OCI-LY7 (cell line): ENCODE measurements at regions not wholly inside any gene's neighbourhood (a gene's known extent, or its start where the extent isn't known, plus 50 kb on each side); places are given as distances from the start of the nearest gene placed in this dataset.

Source experiments
- BruUV-seq: library from RNA; stranded (reverse); fragments of 400-500 nt; replicated peaks from 2 replicates; lab custom pipeline; 2021; lab: Mats Ljungman, UMichigan
- CTCF ChIA-PET: fragments of 300-600 bp; sonication (Branson Sonifier 250); formaldehyde crosslinking; loops from one replicate; lab custom pipeline; 2022; ENCODE audit warnings: antibody characterized with exemption; ENCODE audit not compliant: unreplicated experiment; lab: Charles Lee
- POLR2A ChIA-PET: fragments of 300-600 bp; sonication (Branson Sonifier 250); formaldehyde crosslinking; loops from one replicate; lab custom pipeline; 2022; ENCODE audit warnings: antibody characterized with exemption; lab: Charles Lee
- DNase-seq: peaks from one replicate; pipeline ENCODE4 v3.0.0-alpha.2; 2015; ENCODE audit warnings: low spot score
- H2AFZ ChIP-seq: fragments of 200-600 bp; sonication (generic), shearing (Covaris generic); 2 replicates; pipeline ENCODE4 v1.6.1; 2014; ENCODE audit warnings: mild to moderate bottlenecking, antibody characterized with exemption, low read length, moderate library complexity
- H3K27ac ChIP-seq: fragments of 200-600 bp; sonication (generic); 2 replicates; pipeline ENCODE4 v1.5.1; 2014; ENCODE audit warnings: mixed run types, low read depth, mild to moderate bottlenecking, moderate library complexity, low read length, inconsistent platforms; ENCODE audit not compliant: poor library complexity, severe bottlenecking
- H3K36me3 ChIP-seq: fragments of 200-600 bp; sonication (generic); 2 replicates; pipeline ENCODE4 v1.6.1; 2014; ENCODE audit warnings: mild to moderate bottlenecking, antibody characterized with exemption, low read length, moderate library complexity, mixed read lengths; ENCODE audit not compliant: insufficient read depth
- H3K4me1 ChIP-seq: fragments of 200-600 bp; sonication (generic); 2 replicates; pipeline ENCODE4 v1.5.1; 2014; ENCODE audit warnings: mild to moderate bottlenecking, low read length; ENCODE audit not compliant: insufficient read depth, poor library complexity, severe bottlenecking
- H3K4me2 ChIP-seq: fragments of 200-600 bp; sonication (generic); 2 replicates; pipeline ENCODE4 v1.6.1; 2014; ENCODE audit warnings: mild to moderate bottlenecking, low read length
- H3K4me3 ChIP-seq: fragments of 200-600 bp; sonication (generic); 2 replicates; pipeline ENCODE4 v1.5.1; 2014; ENCODE audit warnings: mild to moderate bottlenecking, low read depth, low read length; ENCODE audit not compliant: poor library complexity, severe bottlenecking
- H3K79me2 ChIP-seq: fragments of 200-600 bp; sonication (generic); 2 replicates; pipeline ENCODE4 v1.6.1; 2016; ENCODE audit warnings: low read depth, mild to moderate bottlenecking, low read length, moderate library complexity, mixed read lengths; ENCODE audit not compliant: insufficient read depth
- H3K9me2 ChIP-seq: fragments of 200-600 bp; sonication (generic); 2 replicates; pipeline ENCODE4 v1.6.1; 2016; ENCODE audit warnings: mild to moderate bottlenecking, low read length, mixed read lengths; ENCODE audit not compliant: insufficient read depth
- H3K9me3 ChIP-seq: fragments of 200-600 bp; sonication (generic); 2 replicates; pipeline ENCODE4 v1.6.1; 2014; ENCODE audit warnings: mild to moderate bottlenecking, mixed run types, low read length, mixed read lengths
- H4K20me1 ChIP-seq: fragments of 200-600 bp; sonication (generic); 2 replicates; pipeline ENCODE4 v1.6.1; 2014; ENCODE audit warnings: mild to moderate bottlenecking, antibody characterized with exemption, low read length, moderate library complexity, mixed read lengths; ENCODE audit not compliant: insufficient read depth
- EZH2phosphoT487 ChIP-seq: fragments of 200-600 bp; sonication (generic); IDR thresholded peaks from 2 replicates; pipeline ENCODE4 v1.6.1; 2018; ENCODE audit warnings: low read depth, borderline replicate concordance, mild to moderate bottlenecking, mixed run types, antibody characterized with exemption, low read length, moderate library complexity, mixed read lengths
- intact Hi-C: fragments of 100-400 bp; cut with micrococcal nuclease; formaldehyde crosslinking; loops from one replicate; pipeline ENCODE4 v1.10.0; 2022; ENCODE audit not compliant: unreplicated experiment
- TF ChIP-seq, protein P1 (sequence below): fragments of 200-600 bp; sonication (generic); conservative IDR thresholded peaks from 2 replicates; pipeline ENCODE4 v1.5.1; 2014; ENCODE audit warnings: mild to moderate bottlenecking, antibody characterized with exemption, low read length, moderate library complexity, mixed read lengths

GRCh38 chr15:81939604-81940440 is 106.0 kb downstream of the MEX3B start:
- CTCF ChIA-PET = no interaction called here
- intact Hi-C loops = loop anchor here (1.0 to 5.0 kb wide), 2 partner anchors 107 to 460 kb away; partner anchors contain the start of gene MEX3B
- Histone ChIP-seq H3K4me1 (no peaks in the 10 kb centered on the region), H3K9me2 (no peaks in the 10 kb centered on the region), H3K9me3 (0 out of 2 replicates have a peak, but pooled peaks cover 8% of the 10 kb centered on the region), H2AFZ (no peak overlapping the region), H3K27ac (no peak overlapping the region), H3K79me2 (no peaks in the 10 kb centered on the region), H3K36me3 (no peaks in the 10 kb centered on the region), H3K4me3 (no peak overlapping the region), H4K20me1 (no peaks in the 10 kb centered on the region), H3K4me2 (no peak overlapping the region)
- peak; percentile 67 for DNase-seq
- no TSS peak for BruUV-seq
- POLR2A ChIA-PET = no interaction called here
- TF ChIP-seq EZH2phosphoT487 = no peak
- TF ChIP-seq, protein P1, sequence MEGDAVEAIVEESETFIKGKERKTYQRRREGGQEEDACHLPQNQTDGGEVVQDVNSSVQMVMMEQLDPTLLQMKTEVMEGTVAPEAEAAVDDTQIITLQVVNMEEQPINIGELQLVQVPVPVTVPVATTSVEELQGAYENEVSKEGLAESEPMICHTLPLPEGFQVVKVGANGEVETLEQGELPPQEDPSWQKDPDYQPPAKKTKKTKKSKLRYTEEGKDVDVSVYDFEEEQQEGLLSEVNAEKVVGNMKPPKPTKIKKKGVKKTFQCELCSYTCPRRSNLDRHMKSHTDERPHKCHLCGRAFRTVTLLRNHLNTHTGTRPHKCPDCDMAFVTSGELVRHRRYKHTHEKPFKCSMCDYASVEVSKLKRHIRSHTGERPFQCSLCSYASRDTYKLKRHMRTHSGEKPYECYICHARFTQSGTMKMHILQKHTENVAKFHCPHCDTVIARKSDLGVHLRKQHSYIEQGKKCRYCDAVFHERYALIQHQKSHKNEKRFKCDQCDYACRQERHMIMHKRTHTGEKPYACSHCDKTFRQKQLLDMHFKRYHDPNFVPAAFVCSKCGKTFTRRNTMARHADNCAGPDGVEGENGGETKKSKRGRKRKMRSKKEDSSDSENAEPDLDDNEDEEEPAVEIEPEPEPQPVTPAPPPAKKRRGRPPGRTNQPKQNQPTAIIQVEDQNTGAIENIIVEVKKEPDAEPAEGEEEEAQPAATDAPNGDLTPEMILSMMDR = peak; percentile 98

- H3K4me2 ChIP-seq = no peak overlapping the region
- POLR2A ChIA-PET = no interaction called here
- DNase-seq = no peak
- CTCF ChIA-PET = no interaction called here
- intact Hi-C loops = loop anchor here (5.0 kb wide), 1 partner anchor 110 kb away; the partner anchor contains the start of gene MEX3B
- no peaks in the 10 kb centered on the region for H4K20me1 ChIP-seq
- no TSS peak for BruUV-seq
- H3K27ac ChIP-seq = no peak overlapping the region
- H3K79me2 ChIP-seq = no peaks in the 10 kb centered on the region
- H3K9me2 ChIP-seq = no peaks in the 10 kb centered on the region
- 0 out of 2 replicates have a peak, but pooled peaks cover 8% of the 10 kb centered on the region for H3K9me3 ChIP-seq
- TF ChIP-seq, protein P1 = no peak
- no peak for TF ChIP-seq EZH2phosphoT487
- no peak overlapping the region for H2AFZ ChIP-seq
- H3K4me3 ChIP-seq = no peak overlapping the region
- H3K36me3 ChIP-seq = no peaks in the 10 kb centered on the region
- no peaks in the 10 kb centered on the region for H3K4me1 ChIP-seq
These were observed 108.6 kb downstream of the MEX3B start for GRCh38 chr15:81937189-81937588.
